ENCODE measurements at regions not wholly inside any gene's neighbourhood (a gene's known extent, or its start where the extent isn't known, plus 50 kb on each side); places are given as distances from the start of the nearest gene placed in this dataset.

DNA sequence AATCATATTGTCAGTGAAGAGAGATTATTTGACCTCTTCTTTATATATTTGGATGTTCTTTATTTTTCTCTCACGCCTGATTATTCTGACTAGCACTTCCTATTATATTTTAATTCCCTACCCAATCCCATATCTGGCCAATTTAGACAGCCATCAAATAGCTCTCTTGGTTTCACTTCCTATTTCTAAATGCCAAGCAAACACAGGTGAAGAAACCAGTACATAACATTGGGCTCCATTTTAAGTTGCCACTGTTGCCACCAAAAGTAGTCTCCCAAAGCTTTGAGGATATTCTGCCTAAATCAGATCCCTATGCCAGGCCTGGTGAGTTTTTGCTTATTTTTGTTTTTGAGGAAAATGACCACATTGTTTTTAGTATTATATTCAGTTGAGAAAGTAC, 547.0 kb downstream of the MBD2 start:
- H3K4me1 ChIP-seq: no peaks in the 10 kb centered on the region
- 75% methylated on average over 1 of the region's 1 CpG for WGBS (ENCODE audit: insufficient coverage, low coverage, low lambda C conversion rate, missing lambda C conversion rate)
- H3K4me3 ChIP-seq: no peak overlapping the region
- intact Hi-C loops (cut with DNase I): no loop called here
- no peaks in the 10 kb centered on the region for H3K36me3 ChIP-seq
- no peak overlapping the region for H3K27ac ChIP-seq
- H3K9me3 ChIP-seq: no peaks in the 10 kb centered on the region
- no peak for TF ChIP-seq POLR2A (IDR thresholded peaks at IDR 0.05)
- TF ChIP-seq, protein P1, sequence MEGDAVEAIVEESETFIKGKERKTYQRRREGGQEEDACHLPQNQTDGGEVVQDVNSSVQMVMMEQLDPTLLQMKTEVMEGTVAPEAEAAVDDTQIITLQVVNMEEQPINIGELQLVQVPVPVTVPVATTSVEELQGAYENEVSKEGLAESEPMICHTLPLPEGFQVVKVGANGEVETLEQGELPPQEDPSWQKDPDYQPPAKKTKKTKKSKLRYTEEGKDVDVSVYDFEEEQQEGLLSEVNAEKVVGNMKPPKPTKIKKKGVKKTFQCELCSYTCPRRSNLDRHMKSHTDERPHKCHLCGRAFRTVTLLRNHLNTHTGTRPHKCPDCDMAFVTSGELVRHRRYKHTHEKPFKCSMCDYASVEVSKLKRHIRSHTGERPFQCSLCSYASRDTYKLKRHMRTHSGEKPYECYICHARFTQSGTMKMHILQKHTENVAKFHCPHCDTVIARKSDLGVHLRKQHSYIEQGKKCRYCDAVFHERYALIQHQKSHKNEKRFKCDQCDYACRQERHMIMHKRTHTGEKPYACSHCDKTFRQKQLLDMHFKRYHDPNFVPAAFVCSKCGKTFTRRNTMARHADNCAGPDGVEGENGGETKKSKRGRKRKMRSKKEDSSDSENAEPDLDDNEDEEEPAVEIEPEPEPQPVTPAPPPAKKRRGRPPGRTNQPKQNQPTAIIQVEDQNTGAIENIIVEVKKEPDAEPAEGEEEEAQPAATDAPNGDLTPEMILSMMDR (IDR thresholded peaks at IDR 0.05): no peak
- ATAC-seq (no peak), DNase-seq (no peak)
- H3K27me3 ChIP-seq: no peaks in the 10 kb centered on the region

DNA sequence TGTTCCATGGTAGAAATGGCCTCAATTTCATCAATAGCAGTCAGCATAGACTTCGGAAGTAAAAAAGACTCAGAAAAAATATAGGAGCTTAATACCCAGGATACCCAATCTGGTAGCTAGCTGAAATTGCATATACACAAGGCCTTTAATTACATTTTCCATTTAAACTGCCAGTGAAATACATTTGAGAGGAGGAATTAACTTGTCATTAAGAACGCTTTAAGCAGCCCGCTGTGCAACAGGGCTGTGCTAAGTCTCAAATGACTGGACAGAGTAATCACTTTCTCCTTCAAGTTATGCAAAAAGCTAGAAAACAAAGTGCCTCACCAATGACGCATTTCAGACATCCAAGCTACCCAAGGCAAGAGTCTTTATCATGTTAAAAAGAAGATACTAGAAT, 558.8 kb downstream of the MBD2 start:
- no peak for DNase-seq
- H3K9me3 ChIP-seq: no peaks in the 10 kb centered on the region
- ATAC-seq: no peak
- no peak overlapping the region for H3K4me3 ChIP-seq
- TF ChIP-seq, protein P1 (IDR thresholded peaks at IDR 0.05): no peak
- TF ChIP-seq POLR2A (IDR thresholded peaks at IDR 0.05): no peak
- no peak overlapping the region for H3K27ac ChIP-seq
- H3K36me3 ChIP-seq: no peaks in the 10 kb centered on the region
- intact Hi-C loops (cut with DNase I): no loop called here
- no peaks in the 10 kb centered on the region for H3K4me1 ChIP-seq
- no peaks in the 10 kb centered on the region for H3K27me3 ChIP-seq
- WGBS (ENCODE audit: insufficient coverage, low coverage, low lambda C conversion rate, missing lambda C conversion rate): 53% methylated on average over 4 of the region's 4 CpGs

DNA sequence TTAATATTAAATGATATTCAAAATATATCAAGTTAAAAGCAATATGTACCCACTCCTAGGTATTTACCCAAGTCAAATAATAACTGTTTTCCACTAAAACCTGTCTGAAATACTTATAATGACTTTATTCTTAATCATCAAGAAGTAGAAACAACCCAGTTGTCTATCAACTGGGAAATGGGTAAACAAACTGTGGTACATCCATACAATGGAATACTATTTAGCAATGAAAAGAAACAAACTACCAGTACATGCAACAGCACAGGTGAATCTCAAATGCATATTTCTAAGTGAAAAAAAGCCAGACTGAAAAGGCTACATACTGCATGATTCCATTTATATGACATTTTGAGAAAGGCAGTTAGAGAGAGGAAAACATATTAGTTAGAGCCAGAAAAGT, 559.9 kb downstream of the MBD2 start:
- no peaks in the 10 kb centered on the region for H3K27me3 ChIP-seq
- H3K36me3 ChIP-seq: no peaks in the 10 kb centered on the region
- no peak for ATAC-seq
- H3K4me3 ChIP-seq: no peak overlapping the region
- no peaks in the 10 kb centered on the region for H3K9me3 ChIP-seq
- no peak overlapping the region for H3K27ac ChIP-seq
- intact Hi-C loops (cut with DNase I): no loop called here
- DNase-seq: no peak
- no peak for TF ChIP-seq POLR2A (IDR thresholded peaks at IDR 0.05)
- TF ChIP-seq, protein P1 (IDR thresholded peaks at IDR 0.05): no peak
- no peaks in the 10 kb centered on the region for H3K4me1 ChIP-seq

DNA sequence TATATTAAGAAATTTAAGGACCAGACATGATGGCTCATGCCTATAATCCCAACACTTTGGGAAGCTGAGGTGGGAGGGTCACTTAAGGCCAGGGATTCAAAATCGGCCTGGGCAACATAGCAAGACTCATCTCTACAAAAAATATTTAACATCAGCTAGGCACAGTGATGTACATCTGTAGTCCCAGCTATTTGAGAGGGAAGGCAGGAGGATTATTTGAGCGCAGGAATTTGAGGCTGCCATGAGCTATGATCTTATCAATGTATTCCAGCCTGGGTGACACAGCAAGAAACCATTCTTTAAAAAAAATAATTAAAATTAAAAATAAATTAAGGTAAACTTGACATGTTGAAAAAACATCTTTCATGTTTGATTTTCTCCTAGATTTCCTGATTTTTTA, 564.2 kb downstream of the MBD2 start:
- ATAC-seq: no peak
- DNase-seq: no peak
- intact Hi-C loops (cut with DNase I): no loop called here
- no peaks in the 10 kb centered on the region for H3K27me3 ChIP-seq
- H3K36me3 ChIP-seq: no peaks in the 10 kb centered on the region
- TF ChIP-seq POLR2A (IDR thresholded peaks at IDR 0.05): no peak
- TF ChIP-seq, protein P1 (IDR thresholded peaks at IDR 0.05): no peak
- H3K4me1 ChIP-seq: no peaks in the 10 kb centered on the region
- no peak overlapping the region for H3K4me3 ChIP-seq
- H3K9me3 ChIP-seq: no peaks in the 10 kb centered on the region
- H3K27ac ChIP-seq: no peak overlapping the region
- WGBS (ENCODE audit: insufficient coverage, low coverage, low lambda C conversion rate, missing lambda C conversion rate): 50% methylated on average over 2 of the region's 2 CpGs

DNA sequence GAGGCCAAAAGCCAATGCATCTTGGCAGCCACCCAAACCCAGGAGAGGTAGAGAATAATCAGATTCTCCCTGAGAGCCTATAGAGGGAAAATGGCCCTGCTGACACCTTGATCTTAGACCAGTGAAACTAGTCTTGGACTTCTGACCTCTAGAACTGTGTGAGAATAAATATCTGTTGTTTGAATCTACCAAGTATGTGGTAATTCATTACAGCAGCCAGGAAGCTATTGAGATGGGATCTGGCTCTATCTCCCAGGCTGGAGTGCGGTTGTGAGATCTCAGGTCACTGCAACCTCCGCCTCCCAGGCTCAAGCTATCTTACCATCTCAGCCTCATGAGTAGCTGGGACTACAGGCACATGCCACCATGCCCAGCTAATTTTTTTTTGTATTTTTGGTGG, 567.2 kb downstream of the MBD2 start:
- Histone ChIP-seq H3K27me3 (no peaks in the 10 kb centered on the region), H3K4me1 (no peaks in the 10 kb centered on the region), H3K9me3 (no peaks in the 10 kb centered on the region), H3K4me3 (no peak overlapping the region), H3K36me3 (no peaks in the 10 kb centered on the region), H3K27ac (no peak overlapping the region)
- intact Hi-C loops (cut with DNase I): no loop called here
- DNase-seq (no peak), ATAC-seq (no peak)
- 67% methylated on average over 1 of the region's 2 CpGs for WGBS (ENCODE audit: insufficient coverage, low coverage, low lambda C conversion rate, missing lambda C conversion rate)
- TF ChIP-seq, protein P1 (IDR thresholded peaks at IDR 0.05): no peak
- TF ChIP-seq POLR2A (IDR thresholded peaks at IDR 0.05): no peak
